ENCODE measurements at regions not wholly inside any gene's neighbourhood (a gene's known extent, or its start where the extent isn't known, plus 50 kb on each side); places are given as distances from the start of the nearest gene placed in this dataset.

DNA sequence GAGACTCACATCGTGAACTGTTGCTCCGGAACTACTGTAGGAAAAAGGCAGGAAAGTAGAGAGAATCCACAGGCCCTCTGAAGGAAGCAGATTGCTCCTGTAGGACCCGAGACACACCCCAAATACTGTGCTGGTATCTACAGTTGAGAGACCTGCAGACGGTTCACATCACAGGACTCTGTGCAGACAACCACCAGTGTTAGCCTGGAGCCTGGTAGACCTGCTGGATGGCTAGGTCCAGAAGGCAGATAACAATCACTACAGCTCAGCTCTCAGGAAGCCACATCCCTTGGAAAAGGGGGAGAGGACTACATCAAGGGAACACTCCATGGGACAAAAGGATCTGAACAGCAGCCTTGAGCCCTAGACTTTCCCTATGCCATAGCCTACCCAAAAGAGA, 311.8 kb upstream of the PRKCQ start:
- ATAC-seq (replicated peaks in 1 of 4) = no peak
- 81% methylated on average over 4 of the region's 4 CpGs for WGBS (ENCODE audit: insufficient coverage)

DNA sequence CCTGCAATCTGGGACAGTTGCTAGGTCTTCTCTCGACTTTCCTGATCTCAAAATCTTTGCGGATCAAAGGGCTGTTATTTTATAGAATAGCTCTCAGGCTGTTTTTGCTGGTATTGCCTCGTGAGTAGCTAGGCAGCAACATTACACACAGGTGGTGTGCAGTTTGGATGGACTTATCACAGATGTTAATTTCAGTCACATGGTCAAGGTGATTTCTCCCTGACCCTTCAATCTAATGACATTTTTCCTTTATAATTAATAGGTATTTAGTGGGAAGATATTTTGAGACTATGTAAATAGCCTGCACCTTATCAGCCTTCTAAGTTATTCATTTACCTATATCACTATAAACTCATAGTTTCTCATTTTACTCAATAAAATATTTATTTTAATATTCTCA, 309.6 kb upstream of the PRKCQ start:
- ChIA-PET POLR2A (no interaction called here), CTCF (no interaction called here)
- ATAC-seq (replicated peaks in 1 of 4) (no peak), DNase-seq (no peak)
- Mint-ChIP-seq H3K9me3 (no peaks in the 10 kb centered on the region), H3K4me3 (no peak overlapping the region), H3K36me3 (no peaks in the 10 kb centered on the region), H3K27ac (no peak overlapping the region), H3K27me3 (peaks cover 1 to 9% of the 10 kb centered on the region in 2 donors), H3K4me1 (peaks cover 6 to 8% (median 8%) of the 10 kb centered on the region in 3 donors)
- 100% methylated on average over 1 of the region's 3 CpGs for WGBS (ENCODE audit: insufficient coverage)
- no peaks in the 10 kb centered on the region for H3K9me3 ChIP-seq
- no peak overlapping the region for H3K27ac ChIP-seq (ENCODE audit: low read length)
- no peaks in the 10 kb centered on the region for H3K27me3 ChIP-seq (replicated peaks in 1 of 2; ENCODE audit: control insufficient read depth in 2 of 2, extremely low read depth in 1 of 2, insufficient read depth in 2 of 2, low read length in 1 of 2)
- H3K4me1 ChIP-seq (ENCODE audit: control insufficient read depth in 1 of 2, extremely low read depth in 1 of 2, insufficient read depth in 2 of 2, low read length in 2 of 2) = peaks cover 0 to 2% of the 10 kb centered on the region in 2 experiments
- H3K36me3 ChIP-seq (ENCODE audit: control insufficient read depth in 2 of 2, extremely low read depth in 1 of 2, insufficient read depth in 1 of 2, low read length in 1 of 2) = no peaks in the 10 kb centered on the region
- no peak overlapping the region for H3K4me3 ChIP-seq (ENCODE audit: control insufficient read depth in 1 of 2, extremely low read depth in 1 of 2, low read length in 1 of 2)

More for the DNA sequence above, 311.8 kb upstream of the PRKCQ start:
- peaks cover 6 to 13% of the 10 kb centered on the region in 2 donors for H3K27me3 Mint-ChIP-seq
- Histone ChIP-seq H3K9me3 (no peaks in the 10 kb centered on the region), H3K4me3 (ENCODE audit: control insufficient read depth in 1 of 2, extremely low read depth in 1 of 2, low read length in 1 of 2) (no peak overlapping the region), H3K27me3 (replicated peaks in 1 of 2; ENCODE audit: control insufficient read depth in 2 of 2, extremely low read depth in 1 of 2, insufficient read depth in 2 of 2, low read length in 1 of 2) (no peaks in the 10 kb centered on the region), H3K36me3 (ENCODE audit: control insufficient read depth in 2 of 2, extremely low read depth in 1 of 2, insufficient read depth in 1 of 2, low read length in 1 of 2) (no peaks in the 10 kb centered on the region), H3K27ac (ENCODE audit: low read length) (no peak overlapping the region), H3K4me1 (ENCODE audit: control insufficient read depth in 1 of 2, extremely low read depth in 1 of 2, insufficient read depth in 2 of 2, low read length in 2 of 2) (no peaks in the 10 kb centered on the region)
- H3K4me3 Mint-ChIP-seq = no peak overlapping the region
- ChIA-PET CTCF (no interaction called here), POLR2A (no interaction called here)
- no peaks in the 10 kb centered on the region for H3K36me3 Mint-ChIP-seq
- H3K4me1 Mint-ChIP-seq = no peaks in the 10 kb centered on the region
- H3K27ac Mint-ChIP-seq = no peak overlapping the region
- no peaks in the 10 kb centered on the region for H3K9me3 Mint-ChIP-seq
- no peak for DNase-seq

DNA sequence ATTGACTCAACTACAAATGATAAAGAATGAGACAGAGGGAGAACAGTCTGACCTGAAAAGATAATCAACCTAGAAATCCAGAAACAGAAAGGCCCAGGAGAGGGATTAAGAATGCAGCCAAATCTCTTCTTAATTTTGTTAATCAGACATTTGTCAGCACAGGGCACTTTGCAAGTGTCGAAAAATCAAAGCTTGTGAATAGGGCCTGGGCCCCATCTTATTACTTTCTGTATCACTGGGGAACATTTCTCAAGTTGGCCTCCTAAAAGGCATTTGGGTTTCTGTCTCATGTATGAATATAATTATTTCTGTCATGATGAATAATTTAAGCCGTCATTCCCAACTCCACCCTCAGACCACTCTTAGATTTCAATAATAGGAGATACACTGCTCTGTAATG, 308.4 kb upstream of the PRKCQ start:
- Mint-ChIP-seq H3K4me1 (peaks cover 6 to 9% (median 8%) of the 10 kb centered on the region in 3 donors), H3K9me3 (no peaks in the 10 kb centered on the region), H3K36me3 (no peaks in the 10 kb centered on the region), H3K27ac (no peak overlapping the region), H3K4me3 (no peak overlapping the region), H3K27me3 (peaks cover 0 to 7% of the 10 kb centered on the region in 2 donors)
- DNase-seq (no peak), ATAC-seq (replicated peaks in 1 of 4) (no peak)
- ChIA-PET POLR2A (no interaction called here), CTCF (interaction anchor here in 1 of 2 donors (1.0 kb wide), 1 partner anchor 483 kb away, joined by 3 read pairs; no protein-coding TSS in a partner anchor)
- no peaks in the 10 kb centered on the region for H3K36me3 ChIP-seq (ENCODE audit: control insufficient read depth in 2 of 2, extremely low read depth in 1 of 2, insufficient read depth in 1 of 2, low read length in 1 of 2)
- no peak overlapping the region for H3K27ac ChIP-seq (ENCODE audit: low read length)
- no peaks in the 10 kb centered on the region for H3K27me3 ChIP-seq (replicated peaks in 1 of 2; ENCODE audit: control insufficient read depth in 2 of 2, extremely low read depth in 1 of 2, insufficient read depth in 2 of 2, low read length in 1 of 2)
- H3K4me1 ChIP-seq (ENCODE audit: control insufficient read depth in 1 of 2, extremely low read depth in 1 of 2, insufficient read depth in 2 of 2, low read length in 2 of 2) = peaks cover 0 to 2% of the 10 kb centered on the region in 2 experiments
- H3K9me3 ChIP-seq = no peaks in the 10 kb centered on the region
- WGBS (ENCODE audit: insufficient coverage) = no CpG with 5 or more reads among the region's 2 CpGs
- H3K4me3 ChIP-seq (ENCODE audit: control insufficient read depth in 1 of 2, extremely low read depth in 1 of 2, low read length in 1 of 2) = no peak overlapping the region

DNA sequence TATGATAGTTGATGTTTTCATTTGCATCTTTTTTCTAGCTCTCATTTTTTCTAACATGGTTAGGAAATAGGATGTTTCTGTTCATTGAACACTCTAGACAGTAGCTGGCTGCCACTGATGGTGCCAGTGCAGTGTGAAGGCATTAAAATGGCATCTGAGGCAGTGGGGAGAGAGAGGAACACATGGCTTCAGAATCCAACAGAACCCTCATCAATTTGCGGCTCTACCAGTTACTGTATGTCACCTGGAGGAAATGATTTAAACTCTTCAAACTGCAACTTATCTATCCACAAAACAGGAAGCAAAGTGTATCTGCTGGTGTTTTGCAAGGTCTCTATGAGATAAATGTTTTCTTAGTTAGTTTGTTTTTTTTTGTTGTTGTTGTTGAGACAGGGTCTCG, 305.2 kb upstream of the PRKCQ start:
- POLR2A ChIA-PET = no interaction called here
- Mint-ChIP-seq H3K4me1 (peaks cover 6 to 9% (median 8%) of the 10 kb centered on the region in 3 donors), H3K27ac (no peak overlapping the region), H3K36me3 (no peaks in the 10 kb centered on the region), H3K9me3 (no peaks in the 10 kb centered on the region), H3K4me3 (no peak overlapping the region), H3K27me3 (peaks cover 4 to 10% of the 10 kb centered on the region in 2 donors)
- Histone ChIP-seq H3K4me1 (ENCODE audit: control insufficient read depth in 1 of 2, extremely low read depth in 1 of 2, insufficient read depth in 2 of 2, low read length in 2 of 2) (peaks cover 0 to 2% of the 10 kb centered on the region in 2 experiments), H3K4me3 (ENCODE audit: control insufficient read depth in 1 of 2, extremely low read depth in 1 of 2, low read length in 1 of 2) (no peak overlapping the region), H3K27ac (ENCODE audit: low read length) (no peak overlapping the region), H3K9me3 (no peaks in the 10 kb centered on the region), H3K27me3 (replicated peaks in 1 of 2; ENCODE audit: control insufficient read depth in 2 of 2, extremely low read depth in 1 of 2, insufficient read depth in 2 of 2, low read length in 1 of 2) (no peaks in the 10 kb centered on the region), H3K36me3 (ENCODE audit: control insufficient read depth in 2 of 2, extremely low read depth in 1 of 2, insufficient read depth in 1 of 2, low read length in 1 of 2) (no peaks in the 10 kb centered on the region)
- 57% methylated on average over 1 of the region's 2 CpGs for WGBS (ENCODE audit: insufficient coverage)
- ATAC-seq (replicated peaks in 1 of 4) (no peak), DNase-seq (no peak)
- CTCF ChIA-PET = interaction anchor here in 1 of 2 donors (0.6 kb wide), 1 partner anchor 283 kb away, joined by 3 read pairs; no protein-coding TSS in a partner anchor

DNA sequence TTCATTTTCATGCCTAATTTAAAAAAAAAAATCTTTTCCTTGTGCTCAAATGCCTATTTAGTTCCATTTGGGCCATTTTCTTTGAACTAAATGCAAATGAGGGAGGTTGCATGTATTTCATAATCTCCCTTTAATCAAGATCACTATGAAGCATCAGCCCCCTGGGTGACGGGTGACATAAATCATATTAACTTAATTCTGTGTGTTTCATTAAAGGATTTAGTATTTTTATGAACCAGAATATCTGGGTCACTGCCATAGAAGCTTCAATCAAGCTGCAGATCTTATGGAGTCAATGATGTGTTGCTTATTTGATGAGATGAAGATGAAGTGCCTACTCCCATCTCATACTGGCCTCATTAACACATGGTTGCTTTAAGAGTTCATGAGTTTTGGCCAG, 301.9 kb upstream of the PRKCQ start:
- Mint-ChIP-seq H3K27me3 (peaks cover 9 to 14% of the 10 kb centered on the region in 2 donors), H3K4me3 (no peak overlapping the region), H3K4me1 (peaks cover 6 to 9% (median 8%) of the 10 kb centered on the region in 3 donors), H3K27ac (no peak overlapping the region), H3K9me3 (no peaks in the 10 kb centered on the region), H3K36me3 (no peaks in the 10 kb centered on the region)
- WGBS (ENCODE audit: insufficient coverage) = no CpG with 5 or more reads among the region's 1 CpG
- H3K4me3 ChIP-seq (ENCODE audit: control insufficient read depth in 1 of 2, extremely low read depth in 1 of 2, low read length in 1 of 2) = no peak overlapping the region
- H3K9me3 ChIP-seq = no peaks in the 10 kb centered on the region
- no peak for DNase-seq
- peaks cover 0 to 7% of the 10 kb centered on the region in 2 experiments for H3K27me3 ChIP-seq (replicated peaks in 1 of 2; ENCODE audit: control insufficient read depth in 2 of 2, extremely low read depth in 1 of 2, insufficient read depth in 2 of 2, low read length in 1 of 2)
- ATAC-seq (replicated peaks in 1 of 4) = no peak
- H3K36me3 ChIP-seq (ENCODE audit: control insufficient read depth in 2 of 2, extremely low read depth in 1 of 2, insufficient read depth in 1 of 2, low read length in 1 of 2) = no peaks in the 10 kb centered on the region
- H3K27ac ChIP-seq (ENCODE audit: low read length) = no peak overlapping the region
- ChIA-PET POLR2A (no interaction called here), CTCF (interaction anchor here in 1 of 2 donors (0.6 to 0.9 kb wide), 2 partner anchors 37 to 945 kb away, joined by 3 to 7 read pairs; no protein-coding TSS in a partner anchor)
- peaks cover 0 to 2% of the 10 kb centered on the region in 2 experiments for H3K4me1 ChIP-seq (ENCODE audit: control insufficient read depth in 1 of 2, extremely low read depth in 1 of 2, insufficient read depth in 2 of 2, low read length in 2 of 2)

DNA sequence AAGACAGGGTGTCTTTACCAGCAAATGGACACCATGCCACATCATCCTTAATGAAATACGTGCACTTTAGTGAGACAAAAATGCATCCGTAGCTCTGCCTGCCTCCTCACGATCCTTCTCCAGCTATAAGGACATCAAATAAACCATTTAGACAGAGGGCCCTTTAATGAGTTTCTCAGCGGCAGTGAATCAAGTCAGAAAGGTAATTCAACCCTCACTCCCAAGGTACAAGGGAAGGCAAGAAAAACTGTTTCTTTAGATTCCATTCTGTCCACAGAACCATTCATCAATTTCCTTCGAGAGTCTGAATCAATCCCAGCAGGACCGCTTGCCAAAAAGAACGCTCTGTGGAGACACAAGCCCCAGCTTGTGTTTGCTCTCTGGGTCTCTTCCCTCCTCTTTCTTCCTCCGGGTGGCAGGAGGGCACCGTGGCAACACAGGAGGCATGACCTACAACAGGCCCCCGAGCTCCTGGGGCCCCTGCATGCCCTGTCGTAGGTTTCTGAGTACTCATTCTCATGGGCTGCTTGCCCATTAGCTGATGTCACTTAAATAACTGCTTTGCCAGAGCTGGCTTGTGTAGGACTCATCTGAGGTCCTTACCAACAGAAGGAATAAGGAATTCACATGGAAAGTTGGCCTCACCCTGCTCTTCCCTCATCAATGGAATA, 297.8 kb upstream of the PRKCQ start:
- H3K36me3 ChIP-seq (ENCODE audit: control insufficient read depth in 2 of 2, extremely low read depth in 1 of 2, insufficient read depth in 1 of 2, low read length in 1 of 2) = no peaks in the 10 kb centered on the region
- Mint-ChIP-seq H3K27ac (no peak overlapping the region), H3K27me3 (peaks cover 21 to 27% of the 10 kb centered on the region in 2 donors), H3K4me1 (no peaks in the 10 kb centered on the region), H3K36me3 (no peaks in the 10 kb centered on the region), H3K4me3 (no peak overlapping the region), H3K9me3 (no peaks in the 10 kb centered on the region)
- H3K27ac ChIP-seq (ENCODE audit: low read length) = no peak overlapping the region
- H3K9me3 ChIP-seq = no peaks in the 10 kb centered on the region
- no peaks in the 10 kb centered on the region for H3K4me1 ChIP-seq (ENCODE audit: control insufficient read depth in 1 of 2, extremely low read depth in 1 of 2, insufficient read depth in 2 of 2, low read length in 2 of 2)
- CTCF ChIA-PET = no interaction called here
- peaks cover 0 to 23% of the 10 kb centered on the region in 2 experiments for H3K27me3 ChIP-seq (replicated peaks in 1 of 2; ENCODE audit: control insufficient read depth in 2 of 2, extremely low read depth in 1 of 2, insufficient read depth in 2 of 2, low read length in 1 of 2)
- POLR2A ChIA-PET = no interaction called here
- no peak overlapping the region for H3K4me3 ChIP-seq (ENCODE audit: control insufficient read depth in 1 of 2, extremely low read depth in 1 of 2, low read length in 1 of 2)
- no peak for DNase-seq
- WGBS (ENCODE audit: insufficient coverage) = 74% methylated on average over 10 of the region's 11 CpGs
- ATAC-seq (replicated peaks in 1 of 4) = no peak

Data from T-cell (primary cell).